Thyroid gland (tissue), 4 donors: ENCODE measurements at regions not wholly inside any gene's neighbourhood (a gene's known extent, or its start where the extent isn't known, plus 50 kb on each side); places are given as distances from the start of the nearest gene placed in this dataset.

Experiments used
- DNase-seq, 2 donors: peaks; one replicate each; pipeline ENCODE4 v3.0.0-alpha.2; 2019
- H3K27ac ChIP-seq, 3 donors: fragments of 200-600 bp; sonication (generic); 1 replicate in 2 of 3; 2 replicates in 1 of 3; pipeline ENCODE4 v1.5.1; 2016 to 2019; ENCODE audit warnings: mild to moderate bottlenecking in 1 of 3, moderate library complexity in 1 of 3
- H3K27me3 ChIP-seq: fragments of 200-600 bp; sonication (generic); one replicate; pipeline ENCODE4 v1.5.1; 2019
- H3K36me3 ChIP-seq, 2 donors: fragments of 200-600 bp; sonication (generic); one replicate each; pipeline ENCODE4 v1.5.1; 2016 to 2019
- H3K4me1 ChIP-seq, 2 donors: fragments of 200-600 bp; sonication (generic); one replicate each; pipeline ENCODE4 v1.5.1; 2017 to 2019
- H3K4me3 ChIP-seq, 3 donors: fragments of 200-600 bp; sonication (generic); replicated peaks in 1 of 3; 1 replicate in 2 of 3; 2 replicates in 1 of 3; pipeline ENCODE4 v1.5.1; 2016; ENCODE audit warnings: mild to moderate bottlenecking in 1 of 3
- H3K9me3 ChIP-seq: fragments of 200-600 bp; sonication (generic); one replicate; pipeline ENCODE4 v1.5.1; 2017
- POLR2A ChIP-seq, 2 donors: fragments of 450-650 bp; IDR thresholded peaks; one replicate each; pipeline ENCODE4 v1.6.1; 2017; ENCODE audit warnings: antibody characterized with exemption in 2 of 2, mild to moderate bottlenecking in 2 of 2, moderate library complexity in 1 of 2
- WGBS, 2 donors: methylation state at CpG; one replicate each; pipeline ENCODE4 v1.1.5; 2017; 5-methylcytosine and 5-hydroxymethylcytosine counted together
- intact Hi-C: fragments of 100-400 bp; cut with DNase I; formaldehyde crosslinking; loops from one replicate; pipeline ENCODE4 v1.15.1; 2023
- TF ChIP-seq, protein P1 (sequence below), 6 experiments: fragments of 200-600 bp in 3 of 6; fragments of 450-650 bp in 3 of 6; sonication (generic) in 3 of 6; IDR thresholded peaks; one replicate each; pipeline ENCODE4 v1.5.1; 2016 to 2019; ENCODE audit warnings: antibody characterized with exemption in 6 of 6, mild to moderate bottlenecking in 2 of 6, inconsistent platforms in 1 of 6, moderate library complexity in 1 of 6

- DNase-seq = no peak
- no peak for TF ChIP-seq POLR2A (IDR thresholded peaks at IDR 0.05)
- TF ChIP-seq, protein P1, sequence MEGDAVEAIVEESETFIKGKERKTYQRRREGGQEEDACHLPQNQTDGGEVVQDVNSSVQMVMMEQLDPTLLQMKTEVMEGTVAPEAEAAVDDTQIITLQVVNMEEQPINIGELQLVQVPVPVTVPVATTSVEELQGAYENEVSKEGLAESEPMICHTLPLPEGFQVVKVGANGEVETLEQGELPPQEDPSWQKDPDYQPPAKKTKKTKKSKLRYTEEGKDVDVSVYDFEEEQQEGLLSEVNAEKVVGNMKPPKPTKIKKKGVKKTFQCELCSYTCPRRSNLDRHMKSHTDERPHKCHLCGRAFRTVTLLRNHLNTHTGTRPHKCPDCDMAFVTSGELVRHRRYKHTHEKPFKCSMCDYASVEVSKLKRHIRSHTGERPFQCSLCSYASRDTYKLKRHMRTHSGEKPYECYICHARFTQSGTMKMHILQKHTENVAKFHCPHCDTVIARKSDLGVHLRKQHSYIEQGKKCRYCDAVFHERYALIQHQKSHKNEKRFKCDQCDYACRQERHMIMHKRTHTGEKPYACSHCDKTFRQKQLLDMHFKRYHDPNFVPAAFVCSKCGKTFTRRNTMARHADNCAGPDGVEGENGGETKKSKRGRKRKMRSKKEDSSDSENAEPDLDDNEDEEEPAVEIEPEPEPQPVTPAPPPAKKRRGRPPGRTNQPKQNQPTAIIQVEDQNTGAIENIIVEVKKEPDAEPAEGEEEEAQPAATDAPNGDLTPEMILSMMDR (IDR thresholded peaks at IDR 0.05) = no peak
- WGBS, 2 donors = 63 to 76% methylated on average over 3 of the region's 3 CpGs
- no peaks in the 10 kb centered on the region for H3K27me3 ChIP-seq
- no peaks in the 10 kb centered on the region for H3K9me3 ChIP-seq
- no peaks in the 10 kb centered on the region for H3K4me1 ChIP-seq
- H3K27ac ChIP-seq = no peak overlapping the region
- intact Hi-C loops = no loop called here
- no peaks in the 10 kb centered on the region for H3K36me3 ChIP-seq
- H3K4me3 ChIP-seq = no peak overlapping the region
Measured at GRCh38 chr10:90484518-90484917, 373.3 kb downstream of the HTR7 start.

DNA sequence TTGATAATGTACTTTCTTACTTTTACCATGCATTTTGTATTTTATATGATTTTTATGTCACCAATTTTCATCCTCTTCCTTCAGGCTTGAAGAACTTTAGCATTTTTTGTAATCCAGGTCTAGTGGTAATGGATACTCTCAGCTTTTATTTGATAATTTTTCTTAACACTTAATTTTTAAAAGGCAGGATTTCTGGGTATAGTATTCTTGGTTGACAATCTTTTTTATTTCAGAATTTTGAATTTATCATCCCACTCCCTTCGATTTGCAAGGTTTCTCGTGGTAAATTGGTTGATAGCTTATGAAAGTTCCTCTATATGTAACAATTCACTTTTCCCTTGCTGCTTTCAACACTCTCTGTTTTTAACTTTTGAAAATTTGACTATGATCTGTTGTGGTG is 363.7 kb downstream of the HTR7 start:
- H3K4me1 ChIP-seq = no peaks in the 10 kb centered on the region
- H3K4me3 ChIP-seq = no peak overlapping the region
- no peak for DNase-seq
- no peaks in the 10 kb centered on the region for H3K27me3 ChIP-seq
- intact Hi-C loops = no loop called here
- TF ChIP-seq POLR2A (IDR thresholded peaks at IDR 0.05) = no peak
- TF ChIP-seq, protein P1 (IDR thresholded peaks at IDR 0.05) = no peak
- 80 to 85% methylated on average over 2 of the region's 2 CpGs for WGBS, 2 donors
- no peak overlapping the region for H3K27ac ChIP-seq
- no peaks in the 10 kb centered on the region for H3K36me3 ChIP-seq
- H3K9me3 ChIP-seq = no peaks in the 10 kb centered on the region

GRCh38 chr10:90504172-90504571 is 353.7 kb downstream of the HTR7 start:
- 80 to 85% methylated on average over 2 of the region's 2 CpGs for WGBS, 2 donors
- intact Hi-C loops = no loop called here
- no peak for DNase-seq
- H3K4me1 ChIP-seq = no peaks in the 10 kb centered on the region
- H3K27ac ChIP-seq = no peak overlapping the region
- H3K4me3 ChIP-seq = no peak overlapping the region
- no peaks in the 10 kb centered on the region for H3K27me3 ChIP-seq
- TF ChIP-seq, protein P1 (IDR thresholded peaks at IDR 0.05) = no peak
- no peak for TF ChIP-seq POLR2A (IDR thresholded peaks at IDR 0.05)
- no peaks in the 10 kb centered on the region for H3K9me3 ChIP-seq
- H3K36me3 ChIP-seq = no peaks in the 10 kb centered on the region

DNA sequence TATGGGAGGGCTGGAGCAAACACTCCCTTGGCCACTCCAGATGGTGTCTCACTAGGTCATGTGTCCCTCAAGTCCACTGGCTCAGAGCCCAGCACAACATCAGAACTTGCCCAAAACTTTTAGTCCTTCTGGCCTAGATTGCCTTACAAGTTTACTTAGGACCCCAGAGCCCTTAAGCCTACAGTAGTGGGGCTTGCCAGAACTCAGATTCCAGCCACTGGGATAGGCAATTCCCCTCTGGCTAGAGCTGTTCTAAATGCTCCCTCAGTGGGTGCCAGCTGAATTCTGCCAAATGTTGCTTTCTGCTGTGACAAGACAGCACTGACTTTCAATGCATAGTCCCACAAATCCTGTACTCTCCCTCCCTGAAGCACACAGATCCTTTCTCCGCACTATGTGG is 331.1 kb downstream of the HTR7 start:
- 88 to 100% methylated on average over 1 of the region's 1 CpG for WGBS, 2 donors

DNA sequence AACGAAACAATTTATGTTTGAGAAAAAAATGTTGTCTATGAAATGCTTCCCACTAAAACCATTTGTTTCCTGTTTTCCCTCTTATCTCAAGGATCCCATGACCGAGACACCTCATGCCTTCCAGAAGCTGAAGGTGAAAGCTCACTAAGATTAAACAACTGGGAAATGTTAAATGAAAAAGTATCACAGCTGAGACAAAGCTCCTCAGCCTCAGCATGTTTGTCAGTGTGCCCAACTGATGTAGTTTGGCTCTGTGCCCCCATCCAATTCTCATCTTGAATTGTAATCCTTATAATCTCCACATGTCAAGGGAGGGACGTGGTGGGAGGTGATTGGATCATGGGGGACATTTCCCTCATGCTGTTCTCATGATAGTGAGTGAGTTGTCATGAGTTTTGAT is 327.3 kb downstream of the HTR7 start:
- H3K27ac ChIP-seq = no peak overlapping the region
- H3K27me3 ChIP-seq = no peaks in the 10 kb centered on the region
- 46 to 49% methylated on average over 3 of the region's 3 CpGs for WGBS, 2 donors
- H3K36me3 ChIP-seq = no peaks in the 10 kb centered on the region
- no peak overlapping the region for H3K4me3 ChIP-seq
- DNase-seq = no peak
- no peaks in the 10 kb centered on the region for H3K4me1 ChIP-seq
- TF ChIP-seq, protein P1 (IDR thresholded peaks at IDR 0.05) = no peak
- no peak for TF ChIP-seq POLR2A (IDR thresholded peaks at IDR 0.05)
- no peaks in the 10 kb centered on the region for H3K9me3 ChIP-seq
- intact Hi-C loops = no loop called here

More for the DNA sequence above, 331.1 kb downstream of the HTR7 start:
- no peaks in the 10 kb centered on the region for H3K27me3 ChIP-seq
- TF ChIP-seq POLR2A (IDR thresholded peaks at IDR 0.05) = no peak
- TF ChIP-seq, protein P1 (IDR thresholded peaks at IDR 0.05) = no peak
- no peak overlapping the region for H3K27ac ChIP-seq
- H3K4me1 ChIP-seq = no peaks in the 10 kb centered on the region
- intact Hi-C loops = no loop called here
- H3K9me3 ChIP-seq = no peaks in the 10 kb centered on the region
- no peak overlapping the region for H3K4me3 ChIP-seq
- H3K36me3 ChIP-seq = no peaks in the 10 kb centered on the region
- no peak for DNase-seq
